ENCODE measurements at regions not wholly inside any gene's neighbourhood (a gene's known extent, or its start where the extent isn't known, plus 50 kb on each side); places are given as distances from the start of the nearest gene placed in this dataset.
"Not testable (repeated sequence)": the region's sequence is repeated elsewhere in the genome, so short reads cannot be mapped to it uniquely, and the experiment has no call there.

- no peak for DNase-seq
These were observed 252.1 kb downstream of the FOXD2 start for GRCh38 chr1:47689894-47690293.

- DNase-seq = no peak
These were observed 252.8 kb downstream of the FOXD2 start for GRCh38 chr1:47690341-47691250.

GRCh38 chr1:47691293-47691692, 253.4 kb downstream of the FOXD2 start:
- not testable (repeated sequence) for DNase-seq

- no peak for DNase-seq
These were observed 254.4 kb downstream of the FOXD2 start for GRCh38 chr1:47692196-47692595.

- no peak for DNase-seq
These were observed 255.3 kb downstream of the FOXD2 start for GRCh38 chr1:47693115-47693514.

GRCh38 chr1:47694011-47694890, 256.4 kb downstream of the FOXD2 start:
- DNase-seq = no peak

GRCh38 chr1:47696404-47696736, 258.5 kb downstream of the FOXD2 start:
- no peak for DNase-seq

GRCh38 chr1:47696737-47697441, 259.0 kb downstream of the FOXD2 start:
- no peak for DNase-seq

- DNase-seq = no peak
These were observed 259.9 kb downstream of the FOXD2 start for GRCh38 chr1:47697616-47698335.

GRCh38 chr1:47699492-47700235, 261.8 kb downstream of the FOXD2 start:
- no peak for DNase-seq

- DNase-seq = no peak
These were observed 263.4 kb downstream of the FOXD2 start for GRCh38 chr1:47701283-47701682.

GRCh38 chr1:47701741-47702515, 264.1 kb downstream of the FOXD2 start:
- no peak for DNase-seq

- no peak for DNase-seq
These were observed 265.4 kb downstream of the FOXD2 start for GRCh38 chr1:47703156-47703825.

- DNase-seq = no peak
These were observed 266.2 kb downstream of the FOXD2 start for GRCh38 chr1:47703981-47704596.

GRCh38 chr1:47705517-47706130, 267.8 kb downstream of the FOXD2 start:
- no peak for DNase-seq

GRCh38 chr1:47707503-47707902, 269.7 kb downstream of the FOXD2 start:
- DNase-seq = no peak

- no peak for DNase-seq
These were observed 270.2 kb downstream of the FOXD2 start for GRCh38 chr1:47708019-47708535.

- no peak for DNase-seq
These were observed 270.8 kb downstream of the FOXD2 start for GRCh38 chr1:47708658-47709018.
